ENCODE measurements at regions not wholly inside any gene's neighbourhood (a gene's known extent, or its start where the extent isn't known, plus 50 kb on each side); places are given as distances from the start of the nearest gene placed in this dataset.
"Not testable (repeated sequence)": the region's sequence is repeated elsewhere in the genome, so short reads cannot be mapped to it uniquely, and the experiment has no call there.

- CTCF ChIA-PET; DNase-seq (ENCODE audit: extremely low spot score); POLR2A ChIA-PET: not testable (repeated sequence)
Measured at GRCh38 chr6:3672339-3672738, 79.2 kb downstream of the PXDC1 start.

GRCh38 chr6:3671382-3671781 is 80.1 kb downstream of the PXDC1 start:
- no peak for TF ChIP-seq LEF1 (IDR thresholded peaks at IDR 0.05; ENCODE audit: borderline replicate concordance)
- no peak for TF ChIP-seq FOXM1 (IDR thresholded peaks at IDR 0.05; ENCODE audit: borderline replicate concordance)
- TF ChIP-seq L3MBTL2 (conservative IDR thresholded peaks at IDR 0.05) = no peak
- no peak for TF ChIP-seq FOXK2 (IDR thresholded peaks at IDR 0.05)
- no peak for TF ChIP-seq ELF4 (IDR thresholded peaks at IDR 0.05)
- TF ChIP-seq SP1 (IDR thresholded peaks at IDR 0.05) = no peak
- TF ChIP-seq CTBP1 (IDR thresholded peaks at IDR 0.05; ENCODE audit: borderline replicate concordance) = no peak
- no peak for TF ChIP-seq ZNF384 (IDR thresholded peaks at IDR 0.05)
- no peak for TF ChIP-seq BHLHE40 (IDR thresholded peaks at IDR 0.05; ENCODE audit: borderline replicate concordance)
- TF ChIP-seq HDGF (IDR thresholded peaks at IDR 0.05; ENCODE audit: borderline replicate concordance) = no peak
- no peak for TF ChIP-seq TARDBP (IDR thresholded peaks at IDR 0.05)
- TF ChIP-seq FOXA1 (IDR thresholded peaks at IDR 0.05) = no peak
- no peak for TF ChIP-seq SUZ12 (IDR thresholded peaks at IDR 0.05)
- TF ChIP-seq NFRKB (IDR thresholded peaks at IDR 0.05) = no peak
- TF ChIP-seq ARNT (IDR thresholded peaks at IDR 0.05) = no peak
- no peak for TF ChIP-seq PKNOX1 (IDR thresholded peaks at IDR 0.05)
- CTCF ChIA-PET = interaction anchor here (0.6 kb wide), 1 partner anchor 503 kb away, joined by 6 read pairs; no protein-coding TSS in a partner anchor
- DNase-seq (ENCODE audit: extremely low spot score) = no peak
- POLR2A ChIA-PET = no interaction called here

- no peak for DNase-seq (ENCODE audit: extremely low spot score)
- CTCF ChIA-PET = no interaction called here
- no peak for TF ChIP-seq NFRKB (IDR thresholded peaks at IDR 0.05)
- no peak for TF ChIP-seq ZNF384 (IDR thresholded peaks at IDR 0.05)
- no peak for TF ChIP-seq SP1 (IDR thresholded peaks at IDR 0.05)
- no peak for TF ChIP-seq LEF1 (IDR thresholded peaks at IDR 0.05; ENCODE audit: borderline replicate concordance)
- TF ChIP-seq TARDBP (IDR thresholded peaks at IDR 0.05) = no peak
- TF ChIP-seq FOXA1 (IDR thresholded peaks at IDR 0.05) = no peak
- TF ChIP-seq CTBP1 (IDR thresholded peaks at IDR 0.05; ENCODE audit: borderline replicate concordance) = no peak
- no peak for TF ChIP-seq HDGF (IDR thresholded peaks at IDR 0.05; ENCODE audit: borderline replicate concordance)
- TF ChIP-seq ELF4 (IDR thresholded peaks at IDR 0.05) = no peak
- TF ChIP-seq ARNT (IDR thresholded peaks at IDR 0.05) = no peak
- no peak for TF ChIP-seq FOXK2 (IDR thresholded peaks at IDR 0.05)
- TF ChIP-seq FOXM1 (IDR thresholded peaks at IDR 0.05; ENCODE audit: borderline replicate concordance) = no peak
- no peak for TF ChIP-seq BHLHE40 (IDR thresholded peaks at IDR 0.05; ENCODE audit: borderline replicate concordance)
- TF ChIP-seq L3MBTL2 (conservative IDR thresholded peaks at IDR 0.05) = no peak
- no peak for TF ChIP-seq PKNOX1 (IDR thresholded peaks at IDR 0.05)
- no peak for TF ChIP-seq SUZ12 (IDR thresholded peaks at IDR 0.05)
- POLR2A ChIA-PET = no interaction called here
Measured at GRCh38 chr6:3670356-3670755, 81.2 kb downstream of the PXDC1 start.

DNA sequence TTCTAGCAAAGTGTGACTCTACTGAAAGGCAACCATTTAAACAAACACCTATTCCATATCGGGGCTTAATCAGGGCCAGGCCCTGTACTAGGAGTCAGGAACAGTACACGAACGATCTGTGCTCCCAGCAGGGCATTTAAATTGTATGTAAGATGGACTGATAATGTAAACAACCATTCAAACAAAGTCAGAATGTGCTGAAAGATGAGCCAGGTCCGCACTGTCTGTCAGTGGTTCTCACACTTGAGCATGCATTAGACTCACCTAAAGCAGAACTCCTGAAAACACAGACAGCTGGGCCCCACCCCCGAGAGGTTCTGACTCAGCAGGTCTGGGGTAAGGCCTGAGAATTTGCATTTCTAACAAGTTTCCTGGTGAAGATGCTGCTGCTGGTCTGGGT is 81.6 kb downstream of the PXDC1 start:
- POLR2A ChIA-PET = no interaction called here
- CTCF ChIA-PET = no interaction called here
- no peak for DNase-seq (ENCODE audit: extremely low spot score)
- TF ChIP-seq PKNOX1 (IDR thresholded peaks at IDR 0.05) (no peak), NFRKB (IDR thresholded peaks at IDR 0.05) (no peak)

- no peak for DNase-seq (ENCODE audit: extremely low spot score)
- CTCF ChIA-PET = no interaction called here
- TF ChIP-seq FOXK2 (IDR thresholded peaks at IDR 0.05) (no peak), FOXA1 (IDR thresholded peaks at IDR 0.05) (no peak), ELF4 (IDR thresholded peaks at IDR 0.05) (no peak), FOXM1 (IDR thresholded peaks at IDR 0.05; ENCODE audit: borderline replicate concordance) (no peak), TARDBP (IDR thresholded peaks at IDR 0.05) (no peak), PKNOX1 (IDR thresholded peaks at IDR 0.05) (no peak), ZNF384 (IDR thresholded peaks at IDR 0.05) (no peak), CTBP1 (IDR thresholded peaks at IDR 0.05; ENCODE audit: borderline replicate concordance) (no peak), ARNT (IDR thresholded peaks at IDR 0.05) (no peak), BHLHE40 (IDR thresholded peaks at IDR 0.05; ENCODE audit: borderline replicate concordance) (no peak), L3MBTL2 (conservative IDR thresholded peaks at IDR 0.05) (no peak)
- POLR2A ChIA-PET = no interaction called here
Measured at GRCh38 chr6:3665608-3666007, 85.9 kb downstream of the PXDC1 start.

DNA sequence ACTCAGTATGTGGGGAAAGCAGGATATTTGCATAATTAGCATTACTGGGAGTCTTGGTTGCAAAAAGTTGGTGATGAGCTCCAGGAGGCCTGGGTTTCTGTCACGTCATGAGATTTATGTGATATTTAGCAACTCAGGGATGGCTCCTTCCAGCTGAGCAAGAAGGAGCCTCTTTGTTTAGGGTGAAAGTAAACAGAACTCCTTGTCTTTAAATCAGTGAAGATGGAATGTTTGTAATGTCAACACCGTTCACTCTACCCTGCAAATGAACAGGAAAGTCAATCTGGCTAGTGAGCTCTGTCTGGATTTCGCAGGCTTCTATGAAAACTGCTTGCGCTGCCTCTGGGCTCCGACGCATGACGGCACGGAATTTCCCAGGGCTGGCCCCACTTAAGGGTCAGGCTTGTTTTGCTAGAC is 86.9 kb downstream of the PXDC1 start:
- POLR2A ChIA-PET = no interaction called here
- peak; percentile 73 for TF ChIP-seq PKNOX1 (IDR thresholded peaks at IDR 0.05)
- no peak for TF ChIP-seq FOXM1 (IDR thresholded peaks at IDR 0.05; ENCODE audit: borderline replicate concordance)
- no peak for DNase-seq (ENCODE audit: extremely low spot score)
- CTCF ChIA-PET = interaction anchor here (0.6 to 0.7 kb wide), 2 partner anchors 62 to 506 kb away, joined by 3 read pairs; no protein-coding TSS in a partner anchor
